IPS-20b (cell line): ENCODE measurements at regions not wholly inside any gene's neighbourhood (a gene's known extent, or its start where the extent isn't known, plus 50 kb on each side); places are given as distances from the start of the nearest gene placed in this dataset.
"Not testable (repeated sequence)": the region's sequence is repeated elsewhere in the genome, so short reads cannot be mapped to it uniquely, and the experiment has no call there.

Source experiments
- H3K27ac ChIP-seq: one replicate; pipeline ENCODE4 v1.5.1; 2013; ENCODE audit warnings: low read length
- H3K27me3 ChIP-seq: 2 replicates; pipeline ENCODE4 v1.6.1; 2013; ENCODE audit warnings: mild to moderate bottlenecking, low read length, inconsistent platforms; ENCODE audit not compliant: insufficient read depth
- H3K36me3 ChIP-seq: 2 replicates; pipeline ENCODE4 v1.6.1; 2013; ENCODE audit warnings: low read depth, mild to moderate bottlenecking, inconsistent platforms, low read length, moderate library complexity; ENCODE audit not compliant: insufficient read depth
- H3K4me1 ChIP-seq: 2 replicates; pipeline ENCODE4 v1.6.1; 2013; ENCODE audit warnings: mild to moderate bottlenecking, control low read depth, inconsistent platforms, low read length, moderate library complexity; ENCODE audit not compliant: insufficient read depth
- H3K4me3 ChIP-seq: 2 replicates; pipeline ENCODE4 v1.5.1; 2013; ENCODE audit warnings: mild to moderate bottlenecking, low read length, inconsistent platforms
- H3K9ac ChIP-seq: 2 replicates; pipeline ENCODE4 v1.6.1; 2013; ENCODE audit warnings: low read depth, mild to moderate bottlenecking, inconsistent platforms, low read length, moderate library complexity
- H3K9me3 ChIP-seq: 2 replicates; pipeline ENCODE4 v1.6.1; 2013; ENCODE audit warnings: mild to moderate bottlenecking, low read depth, low read length, inconsistent platforms; ENCODE audit not compliant: insufficient read depth

DNA sequence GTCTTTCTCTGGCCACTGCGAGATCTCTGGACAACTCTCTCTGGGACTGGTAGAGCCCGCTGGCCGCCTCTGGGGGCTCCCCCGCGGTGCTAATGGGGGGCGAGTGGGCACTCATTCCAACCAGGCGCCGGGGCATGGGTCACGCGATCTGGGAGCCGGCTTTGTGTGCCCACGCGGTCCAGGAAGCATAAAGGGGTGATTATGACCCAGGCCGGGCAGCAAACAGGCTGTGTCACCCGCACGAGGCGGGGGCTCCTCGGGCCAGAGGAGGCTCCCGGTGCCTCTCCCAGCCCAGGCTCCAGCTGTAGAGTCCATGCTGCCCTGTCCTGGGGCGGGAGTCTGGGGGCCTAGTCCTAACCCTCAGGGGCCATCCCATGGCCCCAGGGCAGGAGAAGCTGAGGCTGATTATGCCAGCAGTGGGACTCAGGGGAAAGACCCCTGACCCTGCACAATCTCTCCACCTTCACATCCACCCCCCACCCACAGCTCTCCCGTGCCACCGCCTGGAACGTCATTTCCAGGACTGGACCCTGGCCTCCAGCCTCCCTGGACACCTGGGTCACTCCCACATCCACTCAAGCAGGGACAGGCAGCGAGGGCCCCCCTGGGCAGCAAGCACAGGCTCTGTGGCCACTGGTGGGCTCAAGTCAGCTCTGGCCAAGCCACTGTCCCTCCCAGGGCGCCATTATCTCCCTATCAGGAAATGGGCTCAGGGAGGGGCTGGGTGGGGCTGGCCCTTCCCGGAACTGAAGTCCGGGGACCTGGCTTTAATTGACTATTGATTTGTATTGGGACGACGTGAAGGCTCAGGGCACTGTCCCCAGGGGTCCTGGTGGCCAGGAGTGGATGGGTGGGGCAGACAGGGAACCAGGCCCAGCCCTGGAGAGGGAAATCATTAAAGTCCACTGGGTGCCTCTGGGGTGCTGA, 50.0 kb downstream of the PTPRS start:
- H3K4me3 ChIP-seq, result no peak overlapping the region
- peaks cover 6% of the 10 kb centered on the region; the same call in 1 of the 2 replicates for H3K4me1 ChIP-seq

GRCh38 chr19:5289060-5289990, 51.3 kb downstream of the PTPRS start:
- no peak overlapping the region for H3K27ac ChIP-seq
- no peak overlapping the region for H3K9ac ChIP-seq

More for the DNA sequence above, 50.0 kb downstream of the PTPRS start:
- Histone ChIP-seq H3K36me3 (peaks cover 6% of the 10 kb centered on the region), H3K9me3 (no peaks in the 10 kb centered on the region), H3K27ac (no peak overlapping the region), H3K27me3 (no peaks in the 10 kb centered on the region), H3K9ac (no peak overlapping the region)

DNA sequence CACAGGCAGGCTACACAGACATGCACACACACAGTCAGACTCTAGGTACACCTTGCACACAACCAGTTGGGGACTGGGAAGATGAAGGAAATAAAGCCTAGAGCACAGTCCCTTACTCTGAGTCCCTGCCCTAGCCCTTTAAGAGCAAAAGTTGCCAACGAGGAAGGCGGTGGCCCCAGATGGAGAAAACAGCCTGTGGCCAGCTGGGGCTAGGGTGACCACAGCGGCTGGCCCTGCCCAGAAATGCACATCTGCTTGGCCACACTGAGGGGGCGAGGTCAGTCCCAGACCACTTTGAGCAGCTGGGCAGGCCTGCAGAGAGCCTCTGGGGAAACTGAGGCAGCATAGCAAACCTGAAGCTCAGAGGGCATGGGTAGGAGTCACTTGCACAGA, 52.3 kb downstream of the PTPRS start:
- Histone ChIP-seq H3K9ac (no peak overlapping the region), H3K36me3 (peaks cover 24% of the 10 kb centered on the region), H3K27me3 (no peaks in the 10 kb centered on the region), H3K27ac (no peak overlapping the region), H3K4me1 (peaks cover 6% of the 10 kb centered on the region; the same call in 1 of the 2 replicates), H3K9me3 (no peaks in the 10 kb centered on the region), H3K4me3 (no peak overlapping the region)

More at GRCh38 chr19:5289060-5289990, 51.3 kb downstream of the PTPRS start:
- Histone ChIP-seq H3K4me3 (no peak overlapping the region), H3K27me3 (no peaks in the 10 kb centered on the region), H3K9me3 (no peaks in the 10 kb centered on the region), H3K36me3 (peaks cover 19% of the 10 kb centered on the region), H3K4me1 (peaks cover 6% of the 10 kb centered on the region; the same call in 1 of the 2 replicates)

- Histone ChIP-seq H3K4me1 (peaks cover 2% of the 10 kb centered on the region; the same call in 1 of the 2 replicates), H3K36me3 (peaks cover 31% of the 10 kb centered on the region), H3K9ac (no peak overlapping the region), H3K9me3 (no peaks in the 10 kb centered on the region), H3K27ac (no peak overlapping the region), H3K4me3 (no peak overlapping the region), H3K27me3 (no peaks in the 10 kb centered on the region)
These were observed 53.5 kb downstream of the PTPRS start for GRCh38 chr19:5287066-5287465.

DNA sequence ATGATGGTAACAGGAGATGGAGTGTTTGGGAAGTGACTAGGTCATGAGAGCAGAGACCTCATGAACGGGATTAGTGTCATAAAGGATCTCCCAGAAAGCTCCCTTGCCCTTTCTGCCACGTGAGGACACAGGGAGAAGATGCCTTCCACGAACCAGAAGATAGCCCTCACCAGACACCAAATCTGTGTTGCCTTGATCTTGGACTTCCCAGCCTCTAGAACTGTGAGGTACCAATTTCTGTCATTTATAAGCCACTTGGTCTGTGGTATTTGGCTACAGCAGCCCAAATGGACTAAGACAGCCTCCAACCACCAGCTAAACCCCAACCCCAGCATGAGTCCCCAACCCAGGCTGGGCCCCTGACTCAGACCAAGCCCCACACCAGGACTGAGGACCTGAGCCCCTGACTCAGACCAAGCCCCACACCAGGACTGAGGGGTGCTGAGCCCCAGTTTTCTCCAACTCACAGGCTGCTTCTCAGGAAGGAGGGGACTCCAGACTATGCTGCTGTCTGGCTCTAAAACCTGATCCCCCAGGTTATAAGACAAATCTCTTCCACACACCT, 54.1 kb downstream of the PTPRS start:
- no peak overlapping the region for H3K27ac ChIP-seq

GRCh38 chr19:5285955-5286354, 54.7 kb downstream of the PTPRS start:
- Histone ChIP-seq H3K9ac (no peak overlapping the region), H3K4me3 (no peak overlapping the region), H3K4me1 (no peaks in the 10 kb centered on the region), H3K27me3 (no peaks in the 10 kb centered on the region), H3K36me3 (peaks cover 40% of the 10 kb centered on the region), H3K27ac (no peak overlapping the region), H3K9me3 (no peaks in the 10 kb centered on the region)

More for the DNA sequence above, 54.1 kb downstream of the PTPRS start:
- H3K9me3 ChIP-seq, result no peaks in the 10 kb centered on the region
- peaks cover 35% of the 10 kb centered on the region for H3K36me3 ChIP-seq
- no peaks in the 10 kb centered on the region for H3K27me3 ChIP-seq
- no peaks in the 10 kb centered on the region for H3K4me1 ChIP-seq
- no peak overlapping the region for H3K9ac ChIP-seq
- no peak overlapping the region for H3K4me3 ChIP-seq

DNA sequence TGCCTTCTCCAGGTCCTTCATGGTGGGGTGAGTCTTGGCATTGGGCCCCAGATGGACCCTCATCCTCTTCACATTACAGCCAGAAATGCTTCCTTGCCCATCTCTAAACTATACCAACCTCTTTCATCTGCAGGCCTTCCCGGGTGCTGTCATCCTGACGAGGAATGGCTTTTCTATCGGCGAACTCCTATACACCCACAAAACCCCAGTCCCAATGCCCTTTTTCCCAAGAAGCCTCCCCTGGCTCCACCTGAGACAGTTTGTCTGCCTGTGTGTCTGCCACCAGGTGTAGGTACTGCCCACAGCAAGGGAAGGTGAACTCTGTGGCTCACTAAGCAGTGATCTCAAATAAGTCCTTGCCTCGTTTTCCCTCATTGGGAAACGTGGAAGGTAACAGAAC, 55.3 kb downstream of the PTPRS start:
- no peaks in the 10 kb centered on the region for H3K4me1 ChIP-seq
- no peak overlapping the region for H3K9ac ChIP-seq
- H3K27ac ChIP-seq, result no peak overlapping the region
- H3K4me3 ChIP-seq, result no peak overlapping the region
- H3K36me3 ChIP-seq, result peaks cover 40% of the 10 kb centered on the region
- H3K27me3 ChIP-seq, result no peaks in the 10 kb centered on the region
- H3K9me3 ChIP-seq, result no peaks in the 10 kb centered on the region

DNA sequence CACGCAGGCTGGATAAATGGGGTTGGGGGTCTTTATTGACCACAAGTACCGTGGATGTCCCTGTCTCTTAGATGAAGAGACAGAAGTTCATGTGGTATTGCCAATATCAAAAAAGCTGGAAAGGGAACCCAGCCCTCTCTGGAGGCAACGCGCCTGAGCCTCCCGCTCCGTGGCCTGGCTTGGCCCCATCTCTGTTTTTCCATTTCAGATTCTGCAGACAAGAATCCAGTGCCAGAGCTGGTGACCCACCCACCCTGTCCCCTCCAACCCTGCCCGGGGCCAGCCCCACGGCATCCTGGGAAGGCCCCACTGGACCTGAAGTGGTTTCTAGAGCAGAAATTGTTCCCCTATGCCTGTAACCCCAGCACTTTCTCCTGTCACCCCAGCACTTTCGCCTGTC, 57.7 kb downstream of the PTPRS start:
- Histone ChIP-seq H3K4me3 (no peak overlapping the region), H3K36me3 (peaks cover 40% of the 10 kb centered on the region), H3K9me3 (no peaks in the 10 kb centered on the region), H3K9ac (no peak overlapping the region), H3K27me3 (no peaks in the 10 kb centered on the region), H3K27ac (no peak overlapping the region), H3K4me1 (no peaks in the 10 kb centered on the region)

DNA sequence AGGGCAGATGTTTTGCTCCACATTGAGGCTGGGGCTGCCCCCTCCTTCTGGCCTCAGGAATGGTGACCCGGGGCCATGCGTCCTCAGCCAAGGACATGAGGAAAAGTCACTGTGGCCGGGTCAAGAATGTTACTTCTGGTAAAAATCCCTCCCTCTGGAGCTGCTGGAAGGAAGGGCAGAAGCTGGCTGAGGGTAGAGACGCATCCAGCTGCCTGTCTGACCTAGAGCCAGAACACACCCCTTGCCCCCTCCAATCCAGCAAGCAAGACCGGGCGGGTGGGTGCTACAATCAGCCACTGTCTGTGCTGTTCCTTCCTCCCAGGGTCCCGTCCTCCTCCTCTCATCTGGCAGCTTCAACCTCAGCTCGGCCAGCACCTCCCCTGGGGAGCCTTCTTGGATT, 59.0 kb downstream of the PTPRS start:
- Histone ChIP-seq H3K4me3 (no peak overlapping the region), H3K27ac (no peak overlapping the region), H3K9ac (no peak overlapping the region), H3K9me3 (no peaks in the 10 kb centered on the region), H3K36me3 (peaks cover 40% of the 10 kb centered on the region), H3K27me3 (no peaks in the 10 kb centered on the region), H3K4me1 (no peaks in the 10 kb centered on the region)

DNA sequence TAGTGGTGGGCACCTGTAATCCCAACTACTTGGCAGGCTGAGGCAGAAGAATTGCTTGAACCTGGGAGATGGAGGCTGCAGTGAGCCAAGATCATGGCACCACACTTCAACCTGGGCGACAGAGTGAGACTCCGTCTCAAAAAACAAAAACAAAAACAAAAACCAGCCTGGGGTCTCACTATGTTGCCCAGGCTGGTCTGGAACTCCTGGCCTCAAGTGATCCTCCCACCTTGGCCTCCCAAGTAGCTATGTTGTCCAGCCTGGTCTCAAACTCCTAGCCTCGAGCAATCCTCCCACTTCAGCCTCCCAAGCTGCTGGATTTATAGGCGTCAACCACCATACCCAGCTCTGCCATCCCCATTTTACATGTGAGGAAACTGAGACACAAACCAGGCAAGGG, 64.9 kb downstream of the PTPRS start:
- not testable (repeated sequence) for H3K4me3 ChIP-seq, H3K9me3 ChIP-seq, H3K4me1 ChIP-seq, H3K27ac ChIP-seq, H3K27me3 ChIP-seq, H3K9ac ChIP-seq
- H3K36me3 ChIP-seq, result peaks cover 43% of the 10 kb centered on the region

DNA sequence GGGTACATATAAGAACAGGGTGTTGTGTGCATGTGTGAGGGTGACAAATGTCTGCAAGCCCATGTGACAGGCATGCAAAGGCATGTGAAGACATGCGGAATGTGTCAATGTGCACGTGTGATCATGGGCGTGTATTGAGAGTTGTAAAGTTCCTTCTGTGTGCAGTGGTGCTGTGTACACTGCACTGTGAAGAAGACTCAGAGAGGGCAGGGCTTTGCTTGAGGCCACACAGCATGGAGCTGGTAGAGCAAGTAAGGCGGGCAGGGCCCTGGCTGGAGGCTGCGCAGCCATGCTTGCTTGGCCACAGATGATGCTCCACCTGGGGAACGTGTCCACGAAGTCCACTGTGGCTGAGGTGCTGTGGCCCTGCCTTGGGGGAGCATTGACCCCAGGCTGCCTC, 66.8 kb downstream of the PTPRS start:
- no peak overlapping the region for H3K9ac ChIP-seq
- H3K36me3 ChIP-seq, result peaks cover 52% of the 10 kb centered on the region
- no peaks in the 10 kb centered on the region for H3K9me3 ChIP-seq
- H3K4me1 ChIP-seq, result no peaks in the 10 kb centered on the region
- no peaks in the 10 kb centered on the region for H3K27me3 ChIP-seq
- no peak overlapping the region for H3K4me3 ChIP-seq
- H3K27ac ChIP-seq, result no peak overlapping the region
